Neural cell (in vitro differentiated cells): ENCODE measurements at regions not wholly inside any gene's neighbourhood (a gene's known extent, or its start where the extent isn't known, plus 50 kb on each side); places are given as distances from the start of the nearest gene placed in this dataset.

ENCODE experiments used
- H2AFZ ChIP-seq: fragments of 200-600, 300-800 bp; sonication (generic), shearing (Covaris generic); 2 replicates; pipeline ENCODE4 v1.6.0; 2014; ENCODE audit warnings: low read depth, mild to moderate bottlenecking, antibody characterized with exemption, low read length, moderate library complexity
- H3F3A ChIP-seq: fragments of 200-600 bp; shearing (Covaris generic); 2 replicates; pipeline ENCODE4 v1.6.1; 2016; ENCODE audit warnings: mild to moderate bottlenecking, moderate library complexity, mixed read lengths, antibody characterized with exemption, low read length; ENCODE audit not compliant: insufficient read depth, poor library complexity, severe bottlenecking
- H3K27ac ChIP-seq: fragments of 200-600, 300-800 bp; sonication (generic), shearing (Covaris generic); 2 replicates; pipeline ENCODE4 v1.5.1; 2014; ENCODE audit warnings: mild to moderate bottlenecking, low read length, moderate library complexity
- H3K27me3 ChIP-seq: fragments of 300-800, 200-600 bp; sonication (generic), shearing (Covaris generic); 2 replicates; pipeline ENCODE4 v1.6.0; 2014; ENCODE audit warnings: mild to moderate bottlenecking, low read depth, low read length, moderate library complexity; ENCODE audit not compliant: insufficient read depth
- H3K36me3 ChIP-seq: fragments of 300-800, 200-600 bp; sonication (generic), shearing (Covaris generic); 2 replicates; pipeline ENCODE4 v1.5.1; 2014; ENCODE audit warnings: mild to moderate bottlenecking, antibody characterized with exemption, low read length, moderate library complexity; ENCODE audit not compliant: insufficient read depth
- H3K4me2 ChIP-seq: fragments of 300-800, 200-600 bp; sonication (generic), shearing (Covaris generic); 2 replicates; pipeline ENCODE4 v1.6.0; 2014; ENCODE audit warnings: mild to moderate bottlenecking, low read length
- H3K4me3 ChIP-seq: fragments of 300-800, 200-600 bp; sonication (generic), shearing (Covaris generic); 2 replicates; pipeline ENCODE4 v1.5.1; 2014; ENCODE audit warnings: mild to moderate bottlenecking, low read length, moderate library complexity
- H3K79me2 ChIP-seq: fragments of 200-600 bp; shearing (Covaris generic); replicated peaks from 2 replicates; pipeline ENCODE4 v1.6.0; 2014; ENCODE audit warnings: mild to moderate bottlenecking, low read length, moderate library complexity; ENCODE audit not compliant: insufficient read depth
- H3K9ac ChIP-seq: fragments of 300-800, 200-600 bp; sonication (generic), shearing (Covaris generic); 2 replicates; pipeline ENCODE4 v1.6.1; 2016; ENCODE audit warnings: mild to moderate bottlenecking, low read length, mixed read lengths
- H3K9me2 ChIP-seq: fragments of 200-600 bp; shearing (Covaris generic); 2 replicates; pipeline ENCODE4 v1.6.1; 2016; ENCODE audit warnings: mild to moderate bottlenecking, low read length, mixed read lengths; ENCODE audit not compliant: insufficient read depth
- H3K9me3 ChIP-seq: fragments of 200-600, 300-800 bp; sonication (generic), shearing (Covaris generic); 2 replicates; pipeline ENCODE4 v1.6.1; 2016; ENCODE audit warnings: mild to moderate bottlenecking, mixed run types, low read length, moderate library complexity, mixed read lengths
- H4K20me1 ChIP-seq: fragments of 200-600 bp; shearing (Covaris generic); 2 replicates; pipeline ENCODE4 v1.6.1; 2016; ENCODE audit warnings: mild to moderate bottlenecking, mixed run types; ENCODE audit not compliant: insufficient read depth
- EP300 ChIP-seq: fragments of 450-650 bp; conservative IDR thresholded peaks from 2 replicates; pipeline ENCODE4 v1.6.1; 2014; ENCODE audit warnings: antibody characterized with exemption, mild to moderate bottlenecking, moderate library complexity; ENCODE audit not compliant: poor library complexity, severe bottlenecking
- EZH2 ChIP-seq: fragments of 200-600, 300-800 bp; shearing (Covaris generic), sonication (generic); IDR thresholded peaks from 2 replicates; pipeline ENCODE4 v1.6.1; 2014; ENCODE audit warnings: antibody characterized with exemption, low read length, borderline replicate concordance, mild to moderate bottlenecking; ENCODE audit not compliant: insufficient read depth, poor library complexity, severe bottlenecking
- MXI1 ChIP-seq: fragments of 450-650 bp; conservative IDR thresholded peaks from 2 replicates; pipeline ENCODE4 v1.6.1; 2014; ENCODE audit warnings: antibody characterized with exemption, mild to moderate bottlenecking; ENCODE audit not compliant: poor library complexity, severe bottlenecking
- POLR2AphosphoS5 ChIP-seq: IDR thresholded peaks from 2 replicates; pipeline ENCODE4 v1.6.1; 2012
- RAD21 ChIP-seq: fragments of 450-650 bp; conservative IDR thresholded peaks from 2 replicates; pipeline ENCODE4 v1.6.1; 2014; ENCODE audit warnings: antibody characterized with exemption, mild to moderate bottlenecking, moderate library complexity
- SMC3 ChIP-seq: fragments of 450-650 bp; conservative IDR thresholded peaks from 2 replicates; pipeline ENCODE4 v1.6.1; 2014; ENCODE audit warnings: antibody characterized with exemption, mild to moderate bottlenecking, moderate library complexity; ENCODE audit not compliant: poor library complexity
- TAF1 ChIP-seq: IDR thresholded peaks from 2 replicates; pipeline ENCODE4 v1.6.1; 2012; ENCODE audit warnings: low read depth
- TF ChIP-seq, protein P1 (sequence below): IDR thresholded peaks from 2 replicates; pipeline ENCODE4 v1.6.1; 2012; ENCODE audit warnings: borderline replicate concordance
- TF ChIP-seq, protein P2 (sequence below): fragments of 450-650 bp; IDR thresholded peaks from 2 replicates; pipeline ENCODE4 v1.5.1; 2014; ENCODE audit warnings: antibody characterized with exemption, mild to moderate bottlenecking, moderate library complexity; ENCODE audit not compliant: poor library complexity, severe bottlenecking

DNA sequence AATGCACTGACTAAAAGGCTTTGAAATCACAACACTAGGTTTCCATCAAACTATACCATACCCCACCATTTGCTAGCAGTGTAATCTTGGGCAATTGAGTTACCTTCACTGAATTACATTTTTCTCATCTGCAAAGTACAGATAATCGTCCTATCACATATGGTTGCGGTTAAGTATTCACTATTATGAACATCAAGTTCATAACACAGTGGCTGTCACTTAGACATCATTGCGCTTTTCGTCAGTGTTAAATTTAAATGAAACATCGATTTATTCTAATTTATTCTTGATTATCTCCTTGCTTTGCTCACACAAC is 505.9 kb downstream of the CPS1 start:
- no peak overlapping the region for H3K4me2 ChIP-seq

DNA sequence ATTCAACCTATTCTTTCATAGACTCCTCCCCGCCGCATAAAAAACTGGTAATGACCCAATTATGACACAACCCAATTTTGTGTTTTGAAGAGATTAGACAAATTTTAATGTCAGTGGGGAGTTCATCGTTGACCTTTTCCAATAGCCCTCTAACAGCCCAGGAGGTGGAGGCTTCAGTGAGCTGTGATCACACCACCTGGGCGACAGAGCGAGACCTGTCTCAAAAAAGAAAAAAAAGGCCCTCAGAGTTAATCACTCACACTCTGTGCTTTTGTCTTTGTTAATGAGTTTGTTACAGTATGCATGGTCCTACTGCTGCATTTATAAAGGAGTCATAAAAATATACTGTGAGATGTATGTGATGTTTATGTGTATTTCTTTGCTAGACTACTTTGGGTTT is 510.6 kb downstream of the CPS1 start:
- H3F3A ChIP-seq, result no peaks in the 10 kb centered on the region
- H2AFZ ChIP-seq, result no peak overlapping the region
- H3K79me2 ChIP-seq, result no peaks in the 10 kb centered on the region
- H4K20me1 ChIP-seq, result no peaks in the 10 kb centered on the region
- no peak overlapping the region for H3K4me2 ChIP-seq
- H3K27ac ChIP-seq, result no peak overlapping the region
- no peak overlapping the region for H3K4me3 ChIP-seq
- no peaks in the 10 kb centered on the region for H3K9me2 ChIP-seq
- H3K36me3 ChIP-seq, result no peaks in the 10 kb centered on the region
- no peaks in the 10 kb centered on the region for H3K27me3 ChIP-seq
- TF ChIP-seq, protein P1, sequence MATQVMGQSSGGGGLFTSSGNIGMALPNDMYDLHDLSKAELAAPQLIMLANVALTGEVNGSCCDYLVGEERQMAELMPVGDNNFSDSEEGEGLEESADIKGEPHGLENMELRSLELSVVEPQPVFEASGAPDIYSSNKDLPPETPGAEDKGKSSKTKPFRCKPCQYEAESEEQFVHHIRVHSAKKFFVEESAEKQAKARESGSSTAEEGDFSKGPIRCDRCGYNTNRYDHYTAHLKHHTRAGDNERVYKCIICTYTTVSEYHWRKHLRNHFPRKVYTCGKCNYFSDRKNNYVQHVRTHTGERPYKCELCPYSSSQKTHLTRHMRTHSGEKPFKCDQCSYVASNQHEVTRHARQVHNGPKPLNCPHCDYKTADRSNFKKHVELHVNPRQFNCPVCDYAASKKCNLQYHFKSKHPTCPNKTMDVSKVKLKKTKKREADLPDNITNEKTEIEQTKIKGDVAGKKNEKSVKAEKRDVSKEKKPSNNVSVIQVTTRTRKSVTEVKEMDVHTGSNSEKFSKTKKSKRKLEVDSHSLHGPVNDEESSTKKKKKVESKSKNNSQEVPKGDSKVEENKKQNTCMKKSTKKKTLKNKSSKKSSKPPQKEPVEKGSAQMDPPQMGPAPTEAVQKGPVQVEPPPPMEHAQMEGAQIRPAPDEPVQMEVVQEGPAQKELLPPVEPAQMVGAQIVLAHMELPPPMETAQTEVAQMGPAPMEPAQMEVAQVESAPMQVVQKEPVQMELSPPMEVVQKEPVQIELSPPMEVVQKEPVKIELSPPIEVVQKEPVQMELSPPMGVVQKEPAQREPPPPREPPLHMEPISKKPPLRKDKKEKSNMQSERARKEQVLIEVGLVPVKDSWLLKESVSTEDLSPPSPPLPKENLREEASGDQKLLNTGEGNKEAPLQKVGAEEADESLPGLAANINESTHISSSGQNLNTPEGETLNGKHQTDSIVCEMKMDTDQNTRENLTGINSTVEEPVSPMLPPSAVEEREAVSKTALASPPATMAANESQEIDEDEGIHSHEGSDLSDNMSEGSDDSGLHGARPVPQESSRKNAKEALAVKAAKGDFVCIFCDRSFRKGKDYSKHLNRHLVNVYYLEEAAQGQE, result no peak
- TF ChIP-seq EP300 (no peak), MXI1 (no peak), POLR2AphosphoS5 (no peak), TAF1 (no peak), EZH2 (no peak), RAD21 (no peak), SMC3 (no peak)
- TF ChIP-seq, protein P2, sequence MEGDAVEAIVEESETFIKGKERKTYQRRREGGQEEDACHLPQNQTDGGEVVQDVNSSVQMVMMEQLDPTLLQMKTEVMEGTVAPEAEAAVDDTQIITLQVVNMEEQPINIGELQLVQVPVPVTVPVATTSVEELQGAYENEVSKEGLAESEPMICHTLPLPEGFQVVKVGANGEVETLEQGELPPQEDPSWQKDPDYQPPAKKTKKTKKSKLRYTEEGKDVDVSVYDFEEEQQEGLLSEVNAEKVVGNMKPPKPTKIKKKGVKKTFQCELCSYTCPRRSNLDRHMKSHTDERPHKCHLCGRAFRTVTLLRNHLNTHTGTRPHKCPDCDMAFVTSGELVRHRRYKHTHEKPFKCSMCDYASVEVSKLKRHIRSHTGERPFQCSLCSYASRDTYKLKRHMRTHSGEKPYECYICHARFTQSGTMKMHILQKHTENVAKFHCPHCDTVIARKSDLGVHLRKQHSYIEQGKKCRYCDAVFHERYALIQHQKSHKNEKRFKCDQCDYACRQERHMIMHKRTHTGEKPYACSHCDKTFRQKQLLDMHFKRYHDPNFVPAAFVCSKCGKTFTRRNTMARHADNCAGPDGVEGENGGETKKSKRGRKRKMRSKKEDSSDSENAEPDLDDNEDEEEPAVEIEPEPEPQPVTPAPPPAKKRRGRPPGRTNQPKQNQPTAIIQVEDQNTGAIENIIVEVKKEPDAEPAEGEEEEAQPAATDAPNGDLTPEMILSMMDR, result no peak
- H3K9me3 ChIP-seq, result no peaks in the 10 kb centered on the region
- H3K9ac ChIP-seq, result no peak overlapping the region

More for the DNA sequence above, 505.9 kb downstream of the CPS1 start:
- Histone ChIP-seq H3K9me2 (no peaks in the 10 kb centered on the region), H2AFZ (no peak overlapping the region), H3K79me2 (no peaks in the 10 kb centered on the region), H3K36me3 (no peaks in the 10 kb centered on the region), H3K9ac (no peak overlapping the region), H3F3A (no peaks in the 10 kb centered on the region), H3K27ac (peak overlapping the region; percentile 6), H4K20me1 (no peaks in the 10 kb centered on the region), H3K27me3 (no peaks in the 10 kb centered on the region), H3K9me3 (no peaks in the 10 kb centered on the region), H3K4me3 (no peak overlapping the region)
- TF ChIP-seq EP300 (no peak), POLR2AphosphoS5 (peak; percentile 59)
